ENCODE measurements at regions not wholly inside any gene's neighbourhood (a gene's known extent, or its start where the extent isn't known, plus 50 kb on each side); places are given as distances from the start of the nearest gene placed in this dataset.

- DNase-seq (ENCODE audit: low read depth, low spot score) (no peak), ATAC-seq (no peak)
- Histone ChIP-seq H3K27me3 (ENCODE audit: control insufficient read depth, insufficient read depth, low read length) (no peaks in the 10 kb centered on the region), H3K4me3 (ENCODE audit: low read depth in 2 of 2, low read length in 2 of 2) (no peak overlapping the region), H3K36me3 (ENCODE audit: control insufficient read depth, insufficient read depth, low read length) (no peaks in the 10 kb centered on the region), H3K4me1 (ENCODE audit: control insufficient read depth, insufficient read depth, low read length) (no peaks in the 10 kb centered on the region), H3K27ac (ENCODE audit: low read length) (no peak overlapping the region), H3K9me3 (ENCODE audit: control insufficient read depth, insufficient read depth, low read depth, low read length) (no peaks in the 10 kb centered on the region)
- intact Hi-C loops (cut with micrococcal nuclease; ENCODE audit: unreplicated experiment) = no loop called here
- no TSS peak for BruUV-seq (replicated peaks)
- in situ Hi-C loops (cut with HindIII; ENCODE audit: low pct_unique_long_range_greater_than_20kb, low sequenced_read_pairs) = no loop called here
- ChIA-PET POLR2A (no interaction called here), CTCF (no interaction called here)
- TF ChIP-seq CTCF (IDR thresholded peaks at IDR 0.05) (no peak), REST (IDR thresholded peaks at IDR 0.05; ENCODE audit: insufficient read depth in 1 of 2, low read depth in 2 of 2, low read length in 1 of 2) (no peak), TCF7L2 (IDR thresholded peaks at IDR 0.05; ENCODE audit: low read depth, low read length) (no peak), SIN3A (IDR thresholded peaks at IDR 0.05; ENCODE audit: borderline replicate concordance, insufficient read depth, low read depth, low read length) (no peak), POLR2AphosphoS5 (IDR thresholded peaks at IDR 0.05; ENCODE audit: low read depth, low read length) (no peak)
Observed at GRCh38 chr4:32589853-32590252, 1869.7 kb downstream of the PCDH7 start.

- no peak overlapping the region for H3K27ac ChIP-seq (ENCODE audit: low read length)
- ATAC-seq (no peak), DNase-seq (ENCODE audit: low read depth, low spot score) (no peak)
- BruUV-seq (replicated peaks) = no TSS peak
- in situ Hi-C loops (cut with HindIII; ENCODE audit: low pct_unique_long_range_greater_than_20kb, low sequenced_read_pairs) (no loop called here), intact Hi-C loops (cut with micrococcal nuclease; ENCODE audit: unreplicated experiment) (no loop called here)
- TF ChIP-seq CTCF (IDR thresholded peaks at IDR 0.05) (no peak), TCF7L2 (IDR thresholded peaks at IDR 0.05; ENCODE audit: low read depth, low read length) (no peak), REST (IDR thresholded peaks at IDR 0.05; ENCODE audit: insufficient read depth in 1 of 2, low read depth in 2 of 2, low read length in 1 of 2) (no peak), POLR2AphosphoS5 (IDR thresholded peaks at IDR 0.05; ENCODE audit: low read depth, low read length) (no peak), SIN3A (IDR thresholded peaks at IDR 0.05; ENCODE audit: borderline replicate concordance, insufficient read depth, low read depth, low read length) (no peak)
- CTCF ChIA-PET = no interaction called here
- H3K27me3 ChIP-seq (ENCODE audit: control insufficient read depth, insufficient read depth, low read length) = no peaks in the 10 kb centered on the region
- POLR2A ChIA-PET = no interaction called here
- H3K4me1 ChIP-seq (ENCODE audit: control insufficient read depth, insufficient read depth, low read length) = no peaks in the 10 kb centered on the region
- H3K4me3 ChIP-seq (ENCODE audit: low read depth in 2 of 2, low read length in 2 of 2) = no peak overlapping the region
- no peaks in the 10 kb centered on the region for H3K36me3 ChIP-seq (ENCODE audit: control insufficient read depth, insufficient read depth, low read length)
- no peaks in the 10 kb centered on the region for H3K9me3 ChIP-seq (ENCODE audit: control insufficient read depth, insufficient read depth, low read depth, low read length)
Observed at GRCh38 chr4:32597354-32597753, 1877.2 kb downstream of the PCDH7 start.

All from Panc1 (cell line).